ENCODE measurements at regions not wholly inside any gene's neighbourhood (a gene's known extent, or its start where the extent isn't known, plus 50 kb on each side); places are given as distances from the start of the nearest gene placed in this dataset.

- Histone ChIP-seq H3K4me2 (ENCODE audit: low read length) (no peak overlapping the region), H3K4me3 (ENCODE audit: low read length) (no peak overlapping the region), H3K9me2 (ENCODE audit: insufficient read depth, low read length) (no peaks in the 10 kb centered on the region), H3K27me3 (ENCODE audit: insufficient read depth, low read depth, low read length) (no peaks in the 10 kb centered on the region), H3K79me2 (replicated peaks; ENCODE audit: insufficient read depth, low read length) (no peaks in the 10 kb centered on the region), H3K9me3 (ENCODE audit: low read length) (no peaks in the 10 kb centered on the region), H3F3A (ENCODE audit: insufficient read depth, low read length, poor library complexity, severe bottlenecking) (no peaks in the 10 kb centered on the region), H3K36me3 (ENCODE audit: insufficient read depth, low read length) (no peaks in the 10 kb centered on the region), H4K20me1 (ENCODE audit: insufficient read depth) (no peaks in the 10 kb centered on the region), H3K9ac (ENCODE audit: low read length) (no peak overlapping the region), H2AFZ (ENCODE audit: low read depth, low read length) (no peak overlapping the region), H3K27ac (ENCODE audit: low read length) (no peak overlapping the region)
- TF ChIP-seq EP300 (conservative IDR thresholded peaks at IDR 0.05; ENCODE audit: poor library complexity, severe bottlenecking), result no peak
- TF ChIP-seq, protein P1, sequence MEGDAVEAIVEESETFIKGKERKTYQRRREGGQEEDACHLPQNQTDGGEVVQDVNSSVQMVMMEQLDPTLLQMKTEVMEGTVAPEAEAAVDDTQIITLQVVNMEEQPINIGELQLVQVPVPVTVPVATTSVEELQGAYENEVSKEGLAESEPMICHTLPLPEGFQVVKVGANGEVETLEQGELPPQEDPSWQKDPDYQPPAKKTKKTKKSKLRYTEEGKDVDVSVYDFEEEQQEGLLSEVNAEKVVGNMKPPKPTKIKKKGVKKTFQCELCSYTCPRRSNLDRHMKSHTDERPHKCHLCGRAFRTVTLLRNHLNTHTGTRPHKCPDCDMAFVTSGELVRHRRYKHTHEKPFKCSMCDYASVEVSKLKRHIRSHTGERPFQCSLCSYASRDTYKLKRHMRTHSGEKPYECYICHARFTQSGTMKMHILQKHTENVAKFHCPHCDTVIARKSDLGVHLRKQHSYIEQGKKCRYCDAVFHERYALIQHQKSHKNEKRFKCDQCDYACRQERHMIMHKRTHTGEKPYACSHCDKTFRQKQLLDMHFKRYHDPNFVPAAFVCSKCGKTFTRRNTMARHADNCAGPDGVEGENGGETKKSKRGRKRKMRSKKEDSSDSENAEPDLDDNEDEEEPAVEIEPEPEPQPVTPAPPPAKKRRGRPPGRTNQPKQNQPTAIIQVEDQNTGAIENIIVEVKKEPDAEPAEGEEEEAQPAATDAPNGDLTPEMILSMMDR (IDR thresholded peaks at IDR 0.05; ENCODE audit: poor library complexity, severe bottlenecking), result no peak
- no peak for TF ChIP-seq REST (IDR thresholded peaks at IDR 0.05; ENCODE audit: borderline replicate concordance)
- no peak for TF ChIP-seq SMC3 (conservative IDR thresholded peaks at IDR 0.05; ENCODE audit: poor library complexity)
- TF ChIP-seq EZH2 (IDR thresholded peaks at IDR 0.05; ENCODE audit: borderline replicate concordance, insufficient read depth, low read length, poor library complexity, severe bottlenecking), result no peak
- no peak for TF ChIP-seq MXI1 (conservative IDR thresholded peaks at IDR 0.05; ENCODE audit: poor library complexity, severe bottlenecking)
- no peak for TF ChIP-seq RAD21 (conservative IDR thresholded peaks at IDR 0.05)
- TF ChIP-seq TAF1 (IDR thresholded peaks at IDR 0.05; ENCODE audit: low read depth), result no peak
- TF ChIP-seq POLR2AphosphoS5 (IDR thresholded peaks at IDR 0.05), result no peak
These were observed 158.4 kb upstream of the SFSWAP start for GRCh38 chr12:131552492-131552863.

DNA sequence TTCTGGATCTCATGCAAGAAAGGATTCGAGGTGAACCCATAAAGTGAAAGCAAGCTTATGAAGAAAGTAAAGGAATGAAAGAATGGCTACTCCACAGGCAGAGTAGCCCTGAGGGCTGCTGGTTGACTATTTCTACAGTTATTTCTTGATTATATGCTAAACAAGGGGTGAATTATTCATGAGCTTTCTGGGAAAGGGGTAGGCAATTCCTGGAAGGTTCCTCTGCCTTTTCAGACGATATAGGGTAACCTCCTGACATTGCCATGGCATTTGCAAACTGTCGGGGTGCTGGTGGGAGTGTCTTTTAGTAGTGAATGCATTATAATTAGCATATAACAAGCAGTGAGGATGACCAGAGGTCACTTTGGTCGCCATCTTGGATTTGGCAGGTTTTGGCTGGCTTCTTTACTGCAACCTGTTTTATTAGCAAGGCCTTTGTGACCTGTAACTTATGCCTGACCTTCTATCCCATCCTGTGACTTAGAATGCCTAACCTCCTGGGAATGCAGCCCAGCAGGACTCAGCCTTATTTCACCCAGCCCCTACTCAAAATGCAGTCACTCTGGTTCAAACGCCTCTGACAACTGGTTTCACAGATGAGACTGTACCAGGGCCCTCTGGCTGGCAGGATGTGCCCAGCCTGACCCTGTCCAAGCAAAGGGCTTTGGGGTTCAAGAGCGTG is 157.7 kb upstream of the SFSWAP start:
- Histone ChIP-seq H3K27me3 (ENCODE audit: insufficient read depth, low read depth, low read length) (no peaks in the 10 kb centered on the region), H3K4me3 (ENCODE audit: low read length) (no peak overlapping the region), H3K36me3 (ENCODE audit: insufficient read depth, low read length) (no peaks in the 10 kb centered on the region), H3K9me3 (ENCODE audit: low read length) (no peaks in the 10 kb centered on the region), H3K9ac (ENCODE audit: low read length) (no peak overlapping the region), H2AFZ (ENCODE audit: low read depth, low read length) (no peak overlapping the region), H3K79me2 (replicated peaks; ENCODE audit: insufficient read depth, low read length) (no peaks in the 10 kb centered on the region), H3K4me2 (ENCODE audit: low read length) (no peak overlapping the region), H3K27ac (ENCODE audit: low read length) (no peak overlapping the region), H3F3A (ENCODE audit: insufficient read depth, low read length, poor library complexity, severe bottlenecking) (no peaks in the 10 kb centered on the region), H4K20me1 (ENCODE audit: insufficient read depth) (no peaks in the 10 kb centered on the region), H3K9me2 (ENCODE audit: insufficient read depth, low read length) (no peaks in the 10 kb centered on the region)
- TF ChIP-seq POLR2AphosphoS5 (IDR thresholded peaks at IDR 0.05) (no peak), RAD21 (conservative IDR thresholded peaks at IDR 0.05) (no peak)
- TF ChIP-seq, protein P1 (IDR thresholded peaks at IDR 0.05; ENCODE audit: poor library complexity, severe bottlenecking), result no peak

Data from neural cell (in vitro differentiated cells).